ENCODE measurements at regions not wholly inside any gene's neighbourhood (a gene's known extent, or its start where the extent isn't known, plus 50 kb on each side); places are given as distances from the start of the nearest gene placed in this dataset.

- TF ChIP-seq CTCF (IDR thresholded peaks at IDR 0.05; ENCODE audit: low read depth, low read length, missing control alignments), result no peak
- no peak for DNase-seq (ENCODE audit: low read depth)
These were observed 136.9 kb upstream of the NEGR1 start for GRCh38 chr1:72419229-72419628.

GRCh38 chr1:72412286-72412685 lies 129.9 kb upstream of the NEGR1 start:
- no peak overlapping the region for H3K4me3 ChIP-seq (ENCODE audit: low read depth, low read length)
- no peak for DNase-seq (ENCODE audit: low read depth)
- TF ChIP-seq CTCF (IDR thresholded peaks at IDR 0.05; ENCODE audit: low read depth, low read length, missing control alignments), result no peak

More at GRCh38 chr1:72419229-72419628, 136.9 kb upstream of the NEGR1 start:
- no peak overlapping the region for H3K4me3 ChIP-seq (ENCODE audit: low read depth, low read length)

GRCh38 chr1:72399807-72400206 lies 117.5 kb upstream of the NEGR1 start:
- TF ChIP-seq CTCF (IDR thresholded peaks at IDR 0.05; ENCODE audit: low read depth, low read length, missing control alignments), result no peak
- DNase-seq (ENCODE audit: low read depth), result no peak
- H3K4me3 ChIP-seq (ENCODE audit: low read depth, low read length), result no peak overlapping the region

GRCh38 chr1:72397786-72398185 lies 115.4 kb upstream of the NEGR1 start:
- TF ChIP-seq CTCF (IDR thresholded peaks at IDR 0.05; ENCODE audit: low read depth, low read length, missing control alignments), result no peak
- no peak for DNase-seq (ENCODE audit: low read depth)
- no peak overlapping the region for H3K4me3 ChIP-seq (ENCODE audit: low read depth, low read length)

GRCh38 chr1:72394457-72394856 lies 112.1 kb upstream of the NEGR1 start:
- TF ChIP-seq CTCF (IDR thresholded peaks at IDR 0.05; ENCODE audit: low read depth, low read length, missing control alignments), result no peak
- DNase-seq (ENCODE audit: low read depth), result no peak
- no peak overlapping the region for H3K4me3 ChIP-seq (ENCODE audit: low read depth, low read length)

- TF ChIP-seq CTCF (IDR thresholded peaks at IDR 0.05; ENCODE audit: low read depth, low read length, missing control alignments), result no peak
- H3K4me3 ChIP-seq (ENCODE audit: low read depth, low read length), result no peak overlapping the region
- no peak for DNase-seq (ENCODE audit: low read depth)
These were observed 96.7 kb upstream of the NEGR1 start for GRCh38 chr1:72379072-72379471.

GRCh38 chr1:72375226-72375625 lies 92.9 kb upstream of the NEGR1 start:
- no peak for TF ChIP-seq CTCF (IDR thresholded peaks at IDR 0.05; ENCODE audit: low read depth, low read length, missing control alignments)
- H3K4me3 ChIP-seq (ENCODE audit: low read depth, low read length), result no peak overlapping the region
- DNase-seq (ENCODE audit: low read depth), result no peak

Measured in GM12864 (cell line).